ENCODE measurements at regions not wholly inside any gene's neighbourhood (a gene's known extent, or its start where the extent isn't known, plus 50 kb on each side); places are given as distances from the start of the nearest gene placed in this dataset.
A peak's percentile ranks its signal among the peaks of the same experiment; 100 is the strongest.
"Not testable (repeated sequence)": the region's sequence is repeated elsewhere in the genome, so short reads cannot be mapped to it uniquely, and the experiment has no call there.

GRCh38 chr22:12162586-12162985 lies 3365.4 kb upstream of the OR11H1 start:
- DNase-seq: not testable (repeated sequence)

- not testable (repeated sequence) for DNase-seq
These were observed 3361.5 kb upstream of the OR11H1 start for GRCh38 chr22:12166525-12166924.

GRCh38 chr22:12168044-12168443 lies 3359.9 kb upstream of the OR11H1 start:
- DNase-seq: not testable (repeated sequence)

- DNase-seq: not testable (repeated sequence)
These were observed 3335.9 kb upstream of the OR11H1 start for GRCh38 chr22:12192117-12192516.

- DNase-seq: not testable (repeated sequence)
These were observed 3333.3 kb upstream of the OR11H1 start for GRCh38 chr22:12194650-12195049.

- DNase-seq: not testable (repeated sequence)
These were observed 3325.9 kb upstream of the OR11H1 start for GRCh38 chr22:12202067-12202466.

- DNase-seq: peak; percentile 7
These were observed 3321.3 kb upstream of the OR11H1 start for GRCh38 chr22:12206687-12207086.
